KBM-7 (cell line): ENCODE measurements at regions not wholly inside any gene's neighbourhood (a gene's known extent, or its start where the extent isn't known, plus 50 kb on each side); places are given as distances from the start of the nearest gene placed in this dataset.
A peak's percentile ranks its signal among the peaks of the same experiment; 100 is the strongest.

Experiments
- DNase-seq: peaks from one replicate; pipeline ENCODE4 v3.0.0-alpha.2; 2015
- in situ Hi-C: fragments of 300-500 bp; cut with MboI; formaldehyde crosslinking; loops from 2 replicates; pipeline ENCODE4 v1.14.3; 2020; ENCODE audit warnings: low sequenced_read_pairs, low pct_unique_long_range_greater_than_20kb, mixed read lengths

DNA sequence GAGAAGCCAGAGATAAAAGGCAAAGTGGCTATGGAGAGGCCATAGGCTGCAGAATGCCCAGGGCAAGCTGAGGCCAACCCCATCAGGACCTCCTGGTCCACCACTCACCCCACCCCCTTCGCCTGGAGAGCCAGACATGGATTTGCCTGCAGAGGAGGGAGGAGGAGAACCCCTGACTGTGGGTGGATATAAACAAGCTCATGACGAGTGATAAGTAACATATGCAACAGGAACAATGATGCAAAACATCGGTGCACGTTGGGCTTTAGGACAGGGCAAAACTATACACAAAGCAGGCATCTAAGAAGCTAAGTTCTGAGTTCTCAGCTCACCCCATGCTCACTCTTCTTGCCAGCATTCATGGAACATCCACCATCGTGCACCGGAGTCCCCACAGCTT is 150.3 kb downstream of the ETS2 start:
- no peak for DNase-seq
- in situ Hi-C loops = no loop called here

DNA sequence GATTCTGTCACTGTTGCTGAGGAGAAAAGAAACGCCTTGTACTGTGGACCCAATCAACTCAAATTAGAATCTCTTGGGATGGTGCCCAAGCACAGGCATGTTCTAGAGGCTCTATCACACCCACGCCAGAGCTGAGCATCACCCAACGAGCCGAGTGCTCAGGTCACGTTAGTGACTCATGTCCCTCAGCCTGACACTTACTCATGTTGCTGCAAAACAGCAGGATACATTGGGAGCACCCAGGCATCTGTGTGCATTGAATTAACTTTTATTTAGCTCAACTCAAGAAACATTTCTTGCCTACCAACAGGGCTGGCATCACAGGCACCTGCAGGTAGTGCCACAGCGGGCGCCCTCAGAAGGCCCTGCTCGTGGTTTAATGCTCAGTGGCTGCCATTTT is 149.8 kb downstream of the ETS2 start:
- no peak for DNase-seq
- in situ Hi-C loops = no loop called here

DNA sequence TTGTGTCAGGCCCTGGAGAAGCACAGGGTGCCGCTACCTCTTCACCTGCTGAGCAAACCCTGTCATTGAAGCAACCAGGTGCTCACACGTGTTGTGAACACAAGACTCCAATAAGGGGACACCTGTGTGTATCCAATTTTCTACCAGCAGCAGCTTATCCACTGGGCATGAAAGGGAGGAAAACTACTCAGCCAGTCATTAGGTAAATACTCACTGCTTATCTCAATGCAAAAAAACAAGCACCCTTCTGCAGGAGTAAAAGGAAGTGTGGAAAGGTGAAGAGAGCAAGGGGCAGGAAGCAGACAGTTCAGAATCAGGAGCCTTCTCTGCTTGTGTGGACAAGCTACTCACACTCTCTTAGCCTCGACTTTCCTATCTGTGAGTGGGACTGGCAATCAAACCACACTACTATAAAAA is 148.9 kb downstream of the ETS2 start:
- no peak for DNase-seq
- in situ Hi-C loops = no loop called here

DNA sequence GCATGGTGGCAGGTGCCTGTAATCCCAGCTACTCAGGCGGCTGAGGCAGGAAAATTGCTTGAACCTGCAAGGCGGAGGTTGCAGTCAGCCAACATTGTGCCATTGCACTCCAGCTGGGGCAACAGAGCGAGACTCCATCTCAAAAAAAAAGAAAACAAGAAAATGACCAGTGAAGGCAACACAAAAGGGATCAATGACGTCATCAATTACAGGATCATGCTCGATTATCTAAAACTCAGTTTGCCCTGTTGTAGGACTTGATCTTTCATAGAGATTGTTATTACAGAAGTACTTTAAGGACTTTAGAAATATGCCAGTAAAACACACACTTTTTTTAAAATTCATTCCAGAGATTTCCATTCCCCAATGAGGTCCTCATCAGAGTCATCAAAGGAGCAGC is 147.8 kb downstream of the ETS2 start:
- in situ Hi-C loops = no loop called here
- no peak for DNase-seq

DNA sequence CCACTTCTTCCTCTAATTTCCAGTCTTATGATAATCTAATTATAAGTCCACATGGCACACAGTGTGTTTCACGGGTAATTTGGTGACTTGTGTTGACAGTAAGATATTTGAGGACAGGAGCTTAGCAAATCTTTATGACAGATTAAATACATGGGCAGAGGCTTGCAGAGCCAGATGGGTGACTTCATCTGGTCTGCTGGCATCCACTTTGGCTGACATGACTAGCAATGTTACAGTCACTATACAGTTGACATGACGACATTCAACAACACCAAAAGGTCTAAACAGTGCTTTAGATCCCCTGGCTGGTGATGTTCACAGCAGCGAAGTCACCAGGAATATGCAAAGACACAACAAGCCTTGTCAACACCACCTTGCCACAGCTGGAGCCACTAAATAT is 147.2 kb downstream of the ETS2 start:
- in situ Hi-C loops = no loop called here
- no peak for DNase-seq

DNA sequence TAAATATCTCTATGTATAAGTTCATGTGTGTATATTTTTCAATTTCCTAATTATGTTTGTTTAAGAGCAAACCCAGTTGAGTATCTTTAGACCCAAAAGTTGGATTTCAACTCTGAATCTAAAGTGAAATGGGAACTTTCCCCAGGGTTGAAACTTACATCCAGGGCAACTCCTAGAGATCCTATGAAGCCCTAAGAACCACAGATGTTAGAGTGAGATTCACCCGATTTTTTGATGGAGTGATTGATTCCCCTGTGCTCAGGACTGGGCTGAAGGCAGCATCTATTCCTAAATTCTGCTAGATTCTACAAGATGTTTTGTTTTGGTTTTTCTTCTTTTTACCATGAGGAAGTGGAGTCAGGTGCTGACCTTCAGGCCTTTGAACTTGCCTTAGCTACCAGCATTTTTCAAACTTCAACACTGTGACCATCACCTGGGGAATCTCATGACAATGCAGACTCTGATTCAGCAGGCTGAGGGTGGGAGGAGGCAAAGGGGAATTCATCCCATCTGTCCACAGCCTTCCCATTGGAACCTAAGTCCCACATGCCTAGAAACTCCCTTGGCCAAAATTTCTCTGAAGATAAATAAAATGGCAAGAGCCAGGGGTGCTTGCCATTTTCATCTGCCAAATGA is 145.5 kb downstream of the ETS2 start:
- in situ Hi-C loops = no loop called here
- no peak for DNase-seq

DNA sequence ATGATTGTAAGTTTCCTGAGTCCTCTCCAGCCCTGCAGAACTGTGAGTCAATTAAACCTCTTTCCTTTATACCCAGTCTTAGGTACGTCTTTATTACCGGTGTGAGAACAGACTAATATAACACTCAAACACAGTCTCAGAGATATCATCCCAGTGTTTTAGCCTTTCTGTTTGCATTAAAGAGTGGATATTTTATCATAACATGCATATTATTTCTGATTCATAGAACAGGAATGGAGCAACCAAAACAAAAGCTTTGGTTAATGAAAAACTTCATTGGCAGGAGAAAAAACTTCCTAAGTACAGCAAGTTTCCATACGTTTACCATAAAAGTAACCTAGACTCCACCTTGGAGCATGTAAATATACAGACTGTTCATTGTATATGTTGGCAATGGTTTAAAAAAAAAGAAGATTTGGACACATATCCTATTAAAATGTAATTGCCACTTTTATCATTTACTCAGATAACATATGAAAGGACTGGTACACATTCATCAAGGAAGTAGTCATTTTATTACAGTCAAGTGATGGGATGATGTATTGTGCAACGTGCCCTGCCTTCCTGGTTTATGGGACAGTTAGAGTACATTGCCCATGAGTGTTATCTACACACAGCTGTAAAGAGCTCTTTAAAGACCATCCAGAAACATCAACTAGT is 144.8 kb downstream of the ETS2 start:
- no peak for DNase-seq
- in situ Hi-C loops = no loop called here

DNA sequence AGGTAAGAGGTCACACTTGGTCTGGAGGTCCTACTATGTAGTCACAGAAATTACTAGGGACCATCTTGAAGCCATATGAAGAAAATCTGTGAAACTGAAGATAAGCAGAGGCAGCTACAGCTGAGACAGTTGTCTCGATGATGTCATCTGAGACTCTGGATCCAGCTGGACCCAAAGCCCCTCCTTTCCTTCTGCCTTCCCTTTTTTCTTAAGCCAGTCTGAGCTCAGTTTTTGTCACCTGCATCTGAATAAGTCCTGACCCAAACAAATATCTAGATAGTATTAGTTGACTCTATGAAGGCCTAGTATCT is 143.3 kb downstream of the ETS2 start:
- in situ Hi-C loops = no loop called here
- no peak for DNase-seq

DNA sequence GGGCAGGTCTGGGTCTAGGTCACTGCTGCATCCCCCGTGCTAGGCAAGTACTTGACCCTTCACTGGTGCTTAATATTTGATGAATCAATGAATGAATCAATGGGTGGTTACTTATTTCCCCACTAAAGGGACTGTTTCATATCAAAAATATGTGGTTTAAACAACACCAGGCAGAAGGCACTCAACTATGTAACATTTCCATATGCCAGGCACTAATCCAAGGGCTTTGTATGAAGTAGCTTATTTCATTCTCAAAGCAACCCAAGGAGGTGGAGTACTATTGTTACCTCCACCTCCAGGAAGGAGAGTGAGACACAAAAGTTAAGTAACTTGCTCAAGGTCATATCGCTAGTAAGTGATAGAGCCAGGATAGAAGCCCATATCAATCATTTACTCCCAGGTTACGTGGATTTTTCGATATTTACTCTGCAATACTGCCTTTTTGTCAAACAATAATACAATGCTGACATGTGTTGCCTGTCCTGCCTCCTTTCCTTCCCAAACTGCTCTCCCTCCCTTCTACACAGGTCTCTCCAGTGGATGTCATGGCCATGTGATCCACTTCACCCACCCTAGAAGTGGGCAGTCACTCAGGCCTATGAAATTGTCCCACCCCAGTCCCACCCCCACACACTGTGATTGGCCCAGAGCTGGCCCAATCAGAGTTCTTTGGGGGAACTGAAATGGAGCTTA is 142.8 kb downstream of the ETS2 start:
- DNase-seq = no peak

DNA sequence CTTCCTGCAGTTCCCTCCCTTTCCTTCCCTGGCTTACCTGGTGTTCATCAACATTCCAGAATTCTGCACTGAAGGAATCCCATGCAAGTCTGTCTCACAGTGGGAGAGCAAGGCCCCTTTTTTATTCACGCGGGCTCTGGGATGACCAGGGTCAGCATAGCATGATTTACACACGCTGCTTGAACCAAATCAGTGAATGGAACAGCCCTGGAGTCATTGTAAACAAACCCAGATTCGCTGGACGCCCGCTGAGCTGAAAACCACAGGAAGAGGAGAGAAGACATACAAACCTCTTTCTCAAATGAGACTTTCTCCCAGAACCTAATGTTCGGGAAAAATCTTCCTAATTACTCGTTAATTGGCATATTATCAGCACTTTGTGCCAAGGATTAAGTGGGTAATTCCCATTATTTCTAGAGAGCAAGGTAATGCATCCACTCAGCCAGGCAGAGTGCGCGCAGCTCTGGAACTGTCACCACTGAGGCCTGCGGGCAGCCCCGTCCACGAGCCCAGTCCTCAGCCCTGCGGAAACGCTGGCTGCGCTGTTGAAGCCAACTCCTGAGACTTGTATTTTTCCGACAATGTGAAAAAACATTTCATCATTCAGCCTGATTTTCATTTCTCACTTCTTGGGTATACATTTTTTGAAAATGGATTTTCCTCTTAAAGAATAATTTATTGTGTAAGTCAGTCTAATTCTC is 140.0 kb downstream of the ETS2 start:
- in situ Hi-C loops = no loop called here

More for the DNA sequence above, 142.8 kb downstream of the ETS2 start:
- in situ Hi-C loops = no loop called here

DNA sequence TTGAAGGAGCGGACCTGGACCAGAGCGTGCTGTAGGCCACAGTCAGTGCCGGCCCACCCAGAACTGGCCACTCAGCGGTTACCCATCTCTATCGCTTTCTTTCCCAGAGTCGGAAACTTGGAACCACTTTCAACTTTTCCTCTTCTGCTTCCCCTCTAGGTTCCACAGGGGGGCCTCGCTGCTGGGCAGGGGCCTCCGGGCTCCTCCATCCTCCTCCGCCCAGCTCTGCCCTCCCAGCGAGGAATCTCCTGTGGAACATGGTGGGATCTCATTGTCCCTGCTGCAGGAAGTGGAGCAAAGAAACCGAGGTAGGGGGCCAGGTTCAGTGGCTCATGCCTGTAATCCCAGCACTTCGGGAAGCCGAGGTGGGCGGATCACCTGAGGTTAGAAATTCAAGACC is 139.2 kb downstream of the ETS2 start:
- in situ Hi-C loops = no loop called here
- no peak for DNase-seq

More for the DNA sequence above, 140.0 kb downstream of the ETS2 start:
- no peak for DNase-seq

DNA sequence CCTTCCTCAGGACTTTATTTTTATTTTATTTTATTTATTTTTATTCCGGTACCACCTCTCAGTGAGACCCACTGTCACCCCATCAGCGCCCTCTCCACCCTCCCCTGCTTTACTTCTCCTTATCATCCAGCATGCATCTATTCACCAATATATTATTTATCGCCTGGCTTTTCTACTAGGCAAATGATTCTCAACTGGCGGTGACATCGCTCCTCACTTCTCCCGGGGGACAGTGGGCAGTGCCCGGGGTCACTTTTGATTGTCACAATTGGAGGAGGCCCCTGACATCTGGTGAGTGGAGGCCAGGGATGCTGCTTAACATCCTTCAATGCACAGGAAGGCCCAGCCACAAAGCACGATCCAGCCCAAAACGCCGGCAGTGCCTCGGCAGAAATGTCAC is 138.7 kb downstream of the ETS2 start:
- in situ Hi-C loops = no loop called here

DNA sequence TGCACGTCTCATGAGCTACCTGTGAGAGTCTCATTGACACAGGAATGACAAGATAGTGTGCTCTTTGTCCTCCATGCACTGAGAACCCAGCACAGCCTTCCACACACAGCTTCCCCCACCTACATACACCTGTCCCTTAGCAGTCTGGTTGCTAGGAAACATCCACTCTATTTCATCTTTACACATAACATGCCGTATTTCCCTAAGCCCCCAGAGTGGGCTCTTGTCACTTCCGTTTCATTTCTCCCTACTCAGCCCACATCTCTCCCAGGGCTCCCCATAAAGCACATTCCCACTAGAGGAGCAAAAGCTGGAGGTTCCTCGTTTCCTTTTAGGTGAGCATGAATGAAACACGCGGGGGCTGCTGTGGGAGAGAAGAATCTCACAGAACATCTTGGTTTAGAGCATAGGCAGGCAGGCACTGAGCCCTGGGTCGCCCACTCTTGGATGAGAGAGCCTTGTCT is 137.1 kb downstream of the ETS2 start:
- DNase-seq = no peak
- in situ Hi-C loops = no loop called here

More for the DNA sequence above, 138.7 kb downstream of the ETS2 start:
- no peak for DNase-seq

DNA sequence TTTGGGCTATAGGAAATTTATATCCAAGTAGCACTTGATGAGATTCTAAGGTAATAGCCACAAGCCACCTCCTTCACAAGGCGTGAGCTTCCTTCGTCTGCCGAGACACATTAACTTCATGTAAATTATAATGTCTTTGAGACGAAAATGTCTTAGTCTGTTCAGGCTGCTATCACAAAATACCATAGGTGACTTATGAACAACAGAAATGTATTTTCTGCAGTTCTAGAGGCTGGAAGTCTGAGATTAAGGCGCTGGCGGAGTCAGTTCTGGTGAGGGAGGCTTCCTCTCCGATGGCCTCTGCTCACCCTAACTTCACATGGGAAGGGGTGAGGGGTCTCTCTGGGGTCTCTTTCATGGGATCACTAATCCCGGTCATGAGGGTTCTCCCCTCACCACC is 133.0 kb downstream of the ETS2 start:
- in situ Hi-C loops = no loop called here
- DNase-seq = no peak

DNA sequence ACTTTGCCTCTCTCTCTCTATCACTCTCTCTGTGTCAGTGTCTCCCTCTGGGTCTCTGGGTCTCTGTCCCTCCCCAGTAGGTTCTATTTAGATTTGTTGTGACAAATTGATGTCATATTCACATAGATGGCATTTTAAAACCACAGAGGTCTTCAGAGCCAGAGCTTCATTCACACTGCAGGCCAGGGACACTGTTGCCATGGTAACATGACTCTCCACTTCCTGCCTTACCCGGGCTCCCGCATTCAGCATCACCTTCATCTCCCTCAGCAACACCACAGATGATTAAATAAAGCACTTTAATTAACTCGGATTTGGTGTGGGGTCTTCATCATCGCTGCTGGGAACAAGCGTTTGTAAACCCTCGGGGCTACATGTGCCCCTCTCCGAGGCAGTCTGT is 132.6 kb downstream of the ETS2 start:
- in situ Hi-C loops = no loop called here
- peak; percentile 54 for DNase-seq

DNA sequence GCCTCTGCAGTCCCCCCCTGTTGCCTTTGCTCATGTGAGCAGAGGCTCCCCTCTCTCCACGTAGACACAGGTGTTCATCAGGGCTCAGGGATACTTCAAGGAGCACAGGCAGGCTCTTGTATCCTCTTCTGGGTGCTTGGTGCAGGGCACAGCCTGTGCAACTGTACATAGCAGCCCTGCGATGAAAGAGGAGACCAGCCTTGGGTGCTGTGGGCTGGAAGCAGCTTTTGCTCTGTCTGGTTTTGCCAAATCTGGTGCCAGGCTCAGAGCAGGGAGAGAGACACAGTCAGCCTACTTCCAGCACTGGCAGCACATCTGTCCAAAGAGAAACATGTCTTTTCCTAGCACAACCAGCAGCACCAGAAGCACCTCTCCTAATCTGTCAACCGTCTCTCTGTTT is 132.1 kb downstream of the ETS2 start:
- in situ Hi-C loops = no loop called here

DNA sequence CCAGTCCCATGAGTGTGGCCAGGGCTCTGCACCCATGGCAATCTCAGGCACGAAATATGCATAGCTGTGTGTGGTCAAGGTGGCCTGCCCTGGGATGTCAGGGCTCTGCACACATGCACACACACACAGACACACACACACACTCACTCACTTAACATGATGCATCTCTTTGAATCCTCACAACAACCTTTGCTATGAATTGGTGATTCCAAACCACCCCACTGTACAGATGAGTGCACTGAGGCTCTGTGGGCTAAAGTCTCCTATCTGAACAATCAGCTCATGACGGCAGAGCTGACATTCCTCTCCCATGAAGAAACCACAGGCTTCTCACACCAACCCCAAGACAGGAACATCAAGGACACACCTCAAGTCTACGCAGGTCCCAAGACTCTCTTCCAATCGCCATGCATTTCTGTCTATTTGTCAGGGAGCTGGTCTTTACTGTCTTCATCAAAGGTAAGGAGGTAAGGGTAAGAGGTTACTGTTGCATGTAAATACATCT is 131.6 kb downstream of the ETS2 start:
- in situ Hi-C loops = no loop called here
- DNase-seq = no peak

More for the DNA sequence above, 132.1 kb downstream of the ETS2 start:
- DNase-seq = no peak

DNA sequence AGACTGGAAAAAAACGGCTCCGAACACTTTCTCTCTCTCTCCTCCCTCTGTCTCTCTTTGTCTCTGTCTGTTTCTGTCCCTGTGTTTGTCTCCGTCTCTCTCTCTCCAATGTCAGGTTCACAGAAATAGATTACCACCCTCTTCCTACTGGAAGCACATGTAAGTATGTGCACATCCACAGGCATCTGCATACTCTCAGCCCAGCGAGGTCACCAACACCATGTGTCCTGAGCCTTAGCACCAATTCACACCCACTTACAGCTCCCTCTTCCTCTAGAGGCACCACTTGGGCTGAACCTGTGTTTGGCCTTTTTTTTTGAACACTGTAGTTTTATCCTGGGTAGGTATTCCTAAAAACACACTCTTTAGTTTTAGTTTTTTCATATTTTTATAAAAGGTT is 130.5 kb downstream of the ETS2 start:
- in situ Hi-C loops = no loop called here
- DNase-seq = no peak

DNA sequence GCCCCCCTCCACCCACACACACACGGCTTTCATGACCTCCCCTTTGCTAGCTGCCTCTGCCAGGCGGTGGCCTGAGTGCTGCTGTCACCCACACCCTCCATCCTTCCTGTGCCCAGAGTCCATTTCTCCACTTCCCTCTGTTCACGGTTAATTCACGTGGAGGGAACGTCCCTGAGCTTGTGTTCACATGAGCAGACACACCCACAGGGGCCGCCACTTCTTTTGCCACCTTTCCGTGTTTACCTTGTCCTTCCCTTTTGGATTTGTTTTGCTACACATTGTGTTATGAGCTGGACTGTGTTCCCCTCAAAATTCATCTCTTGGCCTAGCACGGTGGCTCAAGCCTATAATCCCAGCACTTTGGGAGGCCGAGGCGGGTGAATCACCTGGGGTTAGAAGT is 128.0 kb downstream of the ETS2 start:
- in situ Hi-C loops = no loop called here
- no peak for DNase-seq

DNA sequence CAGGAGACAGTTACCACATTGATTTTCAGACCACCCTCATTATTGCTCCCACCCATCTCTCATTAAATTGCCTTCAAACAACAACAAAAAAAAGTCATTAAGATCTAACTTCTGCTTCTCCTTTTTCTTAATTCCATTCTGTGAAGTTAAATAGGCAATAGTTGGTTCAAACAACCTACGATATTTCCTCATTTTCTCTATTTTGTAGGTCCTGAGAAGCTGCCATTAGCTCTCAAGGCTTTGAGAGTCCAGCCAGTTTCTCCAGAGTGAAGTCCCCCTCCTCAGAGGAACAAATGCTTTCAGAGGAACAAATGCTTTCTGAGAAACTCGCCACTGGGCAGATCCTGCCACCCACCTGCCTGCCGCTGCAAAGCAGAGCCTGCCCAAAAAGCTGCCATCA is 125.6 kb downstream of the ETS2 start:
- DNase-seq = no peak
- in situ Hi-C loops = no loop called here
